GM19468 (cell line): ENCODE measurements at regions not wholly inside any gene's neighbourhood (a gene's known extent, or its start where the extent isn't known, plus 50 kb on each side); places are given as distances from the start of the nearest gene placed in this dataset.
"Not testable (repeated sequence)": the region's sequence is repeated elsewhere in the genome, so short reads cannot be mapped to it uniquely, and the experiment has no call there.

ENCODE experiments used
- ATAC-seq: cut with Tn5 transposase; IDR thresholded peaks from one replicate; pipeline ENCODE4 v1.9.1; 2021; ENCODE audit warnings: mild to moderate bottlenecking, moderate library complexity, moderate number of reproducible peaks; ENCODE audit not compliant: unreplicated experiment; ENCODE audit errors: extremely low read depth

DNA sequence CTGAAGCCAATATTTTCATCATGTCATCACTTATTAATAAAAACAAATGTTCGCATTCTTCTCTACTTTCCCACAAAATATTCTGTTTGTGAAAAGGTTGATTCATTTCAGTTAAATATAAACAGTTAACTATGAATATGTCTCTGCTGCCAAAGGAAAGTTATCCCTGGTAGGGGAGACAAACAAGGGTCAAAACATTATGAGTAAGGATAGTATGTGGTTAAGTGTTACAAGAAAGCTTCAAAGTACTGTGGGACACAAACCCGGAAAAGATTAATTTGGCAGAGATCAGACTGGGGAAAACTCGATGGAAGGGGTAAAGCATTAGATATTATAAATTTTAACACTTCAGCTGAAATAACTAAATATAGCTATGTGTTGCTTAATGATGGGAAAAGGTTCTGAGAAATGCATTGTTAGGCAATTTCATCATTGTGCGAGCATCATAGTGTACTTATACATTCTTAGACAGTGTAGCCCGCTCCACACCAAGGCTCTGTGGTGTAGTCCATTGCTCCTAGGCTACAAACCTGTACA is 436.5 kb upstream of the TBL1XR1 start:
- ATAC-seq: no peak

DNA sequence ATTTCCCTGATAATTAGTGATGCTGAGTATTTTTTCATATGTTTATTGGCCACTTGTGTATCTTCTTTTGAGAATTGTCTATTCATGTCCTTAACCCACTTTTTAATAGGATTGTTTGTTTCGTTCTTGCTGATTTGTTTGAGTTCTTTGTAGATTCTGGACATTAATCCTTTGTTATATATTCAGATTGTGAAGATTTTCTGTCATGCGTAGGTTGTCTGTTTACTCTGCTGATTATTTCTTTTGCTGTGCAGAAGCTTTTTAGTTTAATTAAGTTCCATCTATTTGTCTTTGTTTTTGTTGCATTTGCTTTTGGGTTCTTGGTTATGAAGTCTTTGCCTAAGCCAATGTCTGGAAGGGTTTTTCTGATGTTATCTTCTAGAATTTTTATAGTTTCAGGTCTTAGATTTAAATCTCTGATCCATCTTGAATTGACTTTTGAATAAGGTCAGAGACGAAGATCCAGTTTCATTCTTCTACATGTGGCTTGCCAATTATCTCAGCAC is 438.4 kb upstream of the TBL1XR1 start:
- not testable (repeated sequence) for ATAC-seq

DNA sequence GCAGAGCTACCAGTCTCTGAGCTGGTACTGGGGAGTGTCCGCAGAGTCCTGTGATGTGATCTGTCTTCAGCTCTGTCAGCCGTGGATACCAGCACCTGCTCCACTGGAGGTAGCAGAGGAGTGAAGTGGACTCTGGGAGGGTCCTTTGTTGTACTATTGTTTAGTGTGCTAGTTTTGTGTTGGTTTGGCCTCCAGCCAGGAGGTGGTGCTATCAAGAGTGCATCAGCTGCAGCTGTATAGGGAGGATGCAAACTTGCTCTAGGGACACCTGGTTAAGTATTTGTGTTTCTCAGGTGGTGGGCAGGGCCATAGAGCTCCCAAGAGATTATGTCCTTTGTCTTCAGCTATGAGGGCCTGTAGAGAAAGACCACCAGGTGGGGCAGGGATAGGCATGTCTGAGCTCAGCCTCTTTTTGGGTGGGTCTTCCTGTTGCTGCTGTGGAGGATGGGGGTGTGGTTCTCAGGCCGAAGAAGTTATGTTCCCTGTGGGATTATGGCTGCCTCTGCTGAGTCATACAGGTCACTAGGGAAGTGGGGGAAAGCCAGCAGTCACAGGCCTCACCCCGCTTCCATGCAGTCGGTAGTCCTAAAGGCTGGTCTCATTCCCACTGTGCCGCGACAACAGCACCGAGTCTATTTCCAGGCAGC is 443.2 kb upstream of the TBL1XR1 start:
- ATAC-seq: no peak

- ATAC-seq: no peak
These were observed 443.9 kb upstream of the TBL1XR1 start for GRCh38 chr3:177641206-177641605.

DNA sequence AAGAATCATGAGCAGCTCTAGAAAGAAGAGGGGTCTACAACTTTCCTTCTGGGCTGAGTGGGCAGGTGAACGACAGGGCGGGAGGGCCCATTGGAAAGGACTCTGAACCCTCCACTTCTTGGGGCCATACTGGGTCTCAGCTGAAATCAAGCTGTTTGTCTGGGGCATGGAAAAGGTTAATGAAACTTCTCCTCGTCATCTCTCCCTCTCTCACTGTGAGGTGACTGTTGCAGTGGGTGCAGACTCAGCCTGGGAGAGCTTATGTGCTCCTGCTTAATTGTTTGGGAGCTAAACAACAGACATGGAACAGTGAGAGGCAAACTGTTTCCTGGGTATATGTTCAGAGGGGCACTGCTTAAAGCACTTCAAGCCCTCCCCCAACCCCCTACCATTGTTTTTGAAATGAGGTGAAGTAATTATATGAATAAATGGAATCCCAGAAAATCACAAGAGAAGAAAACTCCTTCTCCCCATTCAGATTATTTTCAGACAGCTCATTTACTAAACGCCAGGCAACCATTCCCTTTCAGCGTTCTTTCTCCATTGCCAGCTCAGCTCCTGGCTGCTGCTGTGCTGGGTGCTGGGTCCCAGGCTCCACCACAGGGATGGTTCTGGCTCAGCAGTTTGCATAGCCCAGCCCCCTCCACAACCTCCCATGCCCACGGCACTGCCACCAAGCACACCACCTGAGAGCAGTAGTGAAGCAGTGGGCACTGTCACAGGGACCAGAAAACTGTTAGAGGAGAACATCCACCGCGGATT is 444.9 kb upstream of the TBL1XR1 start:
- no peak for ATAC-seq

- ATAC-seq: no peak
These were observed 445.5 kb upstream of the TBL1XR1 start for GRCh38 chr3:177642804-177643125.

- no peak for ATAC-seq
These were observed 449.5 kb upstream of the TBL1XR1 start for GRCh38 chr3:177646749-177647148.

- no peak for ATAC-seq
These were observed 450.1 kb upstream of the TBL1XR1 start for GRCh38 chr3:177647341-177647740.

- no peak for ATAC-seq
These were observed 450.6 kb upstream of the TBL1XR1 start for GRCh38 chr3:177647876-177648275.

GRCh38 chr3:177652556-177653291 is 455.4 kb upstream of the TBL1XR1 start:
- no peak for ATAC-seq

DNA sequence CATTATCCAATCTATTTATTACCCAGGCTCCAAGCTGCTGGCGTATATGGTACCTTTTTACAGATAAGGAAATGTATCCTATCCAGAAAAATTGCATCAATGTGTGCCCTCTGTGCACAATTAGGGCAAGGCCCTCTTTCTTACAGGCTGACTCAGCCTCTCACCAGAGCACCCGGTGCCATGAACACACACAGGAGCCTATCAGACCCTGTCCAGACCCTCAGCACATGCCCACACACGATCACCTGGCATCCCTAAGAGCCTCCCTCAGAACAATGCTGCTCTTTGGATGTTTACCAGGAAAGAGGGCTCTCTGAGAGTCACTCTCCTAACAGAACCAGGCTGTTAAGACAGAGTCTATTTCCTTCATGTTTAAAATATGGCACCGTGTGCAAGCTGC is 460.0 kb upstream of the TBL1XR1 start:
- no peak for ATAC-seq

DNA sequence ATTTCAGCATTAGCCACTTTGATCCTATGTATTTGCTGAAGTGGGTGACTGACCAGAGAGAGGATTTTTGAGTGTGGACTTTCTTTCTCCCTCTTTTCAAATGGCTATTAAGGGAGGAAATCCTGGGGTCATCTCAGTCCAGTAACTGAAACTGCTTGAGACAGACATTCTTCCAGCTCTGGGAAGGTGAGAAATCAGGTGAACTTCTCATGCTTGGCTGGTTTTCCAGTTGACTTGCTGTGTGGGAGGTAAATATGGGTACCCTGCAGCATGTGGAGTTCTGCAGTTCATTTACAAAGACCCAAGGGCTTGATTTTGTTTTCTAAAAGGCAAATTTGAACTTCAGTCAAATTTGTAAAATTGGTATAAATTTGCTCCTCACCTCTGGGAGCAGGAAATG is 461.1 kb upstream of the TBL1XR1 start:
- no peak for ATAC-seq

DNA sequence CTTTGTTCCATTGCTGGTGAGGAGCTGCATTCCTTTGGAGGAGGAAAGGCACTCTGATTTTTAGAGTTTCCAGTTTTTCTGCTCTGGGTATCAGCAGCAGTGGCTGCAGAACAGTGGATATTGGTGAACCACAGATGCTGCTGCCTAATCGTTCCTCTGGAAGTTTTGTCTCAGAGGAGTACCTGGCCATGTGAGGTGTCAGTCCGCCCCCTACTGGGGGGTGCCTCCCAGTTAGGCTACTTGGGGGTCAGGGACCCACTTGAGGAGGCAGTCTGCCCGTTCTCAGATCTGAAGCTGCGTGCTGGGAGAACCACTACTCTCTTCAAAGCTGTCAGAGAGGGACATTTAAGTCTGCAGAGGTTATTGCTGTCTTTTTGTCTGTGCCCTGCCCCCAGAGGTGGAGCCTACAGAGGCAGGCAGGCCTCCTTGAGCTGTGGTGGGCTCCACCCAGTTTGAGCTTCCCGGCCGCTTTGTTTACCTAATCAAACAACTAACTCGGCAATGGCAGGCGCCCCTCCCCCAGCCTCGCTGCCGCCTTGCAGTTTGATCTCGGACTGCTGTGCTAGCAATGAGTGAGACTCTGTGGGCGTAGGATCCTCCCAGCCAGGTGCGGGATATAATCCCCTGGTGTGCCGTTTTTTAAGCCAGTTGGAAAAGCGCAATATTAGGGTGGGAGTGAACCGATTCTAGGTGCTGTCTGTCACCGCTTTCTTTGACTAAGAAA is 467.3 kb upstream of the TBL1XR1 start:
- ATAC-seq: not testable (repeated sequence)

DNA sequence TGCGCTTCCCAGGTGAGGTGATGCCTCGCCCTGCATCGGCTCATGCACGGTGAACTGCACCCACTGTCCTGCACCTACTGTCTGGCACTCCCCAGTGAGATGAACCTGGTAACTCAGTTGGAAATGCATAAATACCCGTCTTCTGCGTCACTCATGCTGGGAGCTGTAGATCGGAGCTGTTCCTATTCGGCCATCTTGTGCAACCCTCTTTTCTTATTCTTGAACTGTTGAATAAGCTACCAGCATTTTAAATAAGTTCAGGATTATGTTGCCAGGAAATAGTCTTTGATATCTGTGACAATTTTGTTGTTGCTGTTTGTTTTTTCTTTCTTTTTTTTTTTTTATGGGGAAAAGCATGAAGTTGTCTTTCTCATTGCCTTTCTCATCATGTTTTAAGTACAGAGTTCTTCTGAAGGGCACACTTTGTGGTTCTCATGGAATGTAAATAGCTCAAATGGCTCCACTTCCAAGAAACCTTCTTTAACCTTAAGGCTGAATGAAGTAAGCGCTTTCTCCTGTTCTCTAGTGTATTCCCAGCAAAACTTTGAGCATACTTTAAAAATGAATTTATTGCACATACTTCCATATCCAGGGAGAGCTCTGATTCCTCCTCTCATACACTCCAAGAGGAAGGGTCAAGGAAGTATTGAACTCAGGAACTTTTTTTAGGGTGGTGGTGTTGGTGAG is 468.0 kb upstream of the TBL1XR1 start:
- ATAC-seq: no peak

- ATAC-seq: no peak
These were observed 475.1 kb upstream of the TBL1XR1 start for GRCh38 chr3:177672252-177672911.

GRCh38 chr3:177673112-177673914 is 476.0 kb upstream of the TBL1XR1 start:
- no peak for ATAC-seq

DNA sequence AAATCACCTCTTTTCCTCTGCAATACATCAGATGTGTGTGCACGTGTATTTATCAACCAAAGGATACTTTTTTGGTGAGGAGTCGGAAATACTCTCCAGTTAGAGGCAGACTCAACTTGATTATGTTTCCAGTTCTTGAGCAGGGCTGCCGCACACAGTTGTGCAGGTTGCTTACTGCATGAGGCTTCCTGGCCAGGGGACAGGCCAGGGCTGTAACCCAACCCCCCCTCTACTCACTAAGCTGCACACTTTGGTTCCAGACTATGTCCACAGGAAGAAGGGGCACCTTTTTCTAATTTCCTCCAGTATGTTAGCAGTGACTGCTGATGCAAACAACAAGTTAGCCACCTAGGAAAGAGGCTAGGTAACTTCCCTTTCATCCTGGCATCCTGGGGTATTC is 476.9 kb upstream of the TBL1XR1 start:
- no peak for ATAC-seq

- ATAC-seq: no peak
These were observed 478.9 kb upstream of the TBL1XR1 start for GRCh38 chr3:177676148-177676547.
